SIG-M5 treated with dmso at 0.1 percent for 504 hours (cell line): ENCODE measurements at regions not wholly inside any gene's neighbourhood (a gene's known extent, or its start where the extent isn't known, plus 50 kb on each side); places are given as distances from the start of the nearest gene placed in this dataset.

Experiments used
- DNase-seq: peaks from one replicate; lab custom pipeline; 2025; ENCODE audit not compliant: unreplicated experiment; lab: John Stamatoyannopoulos, UW

DNA sequence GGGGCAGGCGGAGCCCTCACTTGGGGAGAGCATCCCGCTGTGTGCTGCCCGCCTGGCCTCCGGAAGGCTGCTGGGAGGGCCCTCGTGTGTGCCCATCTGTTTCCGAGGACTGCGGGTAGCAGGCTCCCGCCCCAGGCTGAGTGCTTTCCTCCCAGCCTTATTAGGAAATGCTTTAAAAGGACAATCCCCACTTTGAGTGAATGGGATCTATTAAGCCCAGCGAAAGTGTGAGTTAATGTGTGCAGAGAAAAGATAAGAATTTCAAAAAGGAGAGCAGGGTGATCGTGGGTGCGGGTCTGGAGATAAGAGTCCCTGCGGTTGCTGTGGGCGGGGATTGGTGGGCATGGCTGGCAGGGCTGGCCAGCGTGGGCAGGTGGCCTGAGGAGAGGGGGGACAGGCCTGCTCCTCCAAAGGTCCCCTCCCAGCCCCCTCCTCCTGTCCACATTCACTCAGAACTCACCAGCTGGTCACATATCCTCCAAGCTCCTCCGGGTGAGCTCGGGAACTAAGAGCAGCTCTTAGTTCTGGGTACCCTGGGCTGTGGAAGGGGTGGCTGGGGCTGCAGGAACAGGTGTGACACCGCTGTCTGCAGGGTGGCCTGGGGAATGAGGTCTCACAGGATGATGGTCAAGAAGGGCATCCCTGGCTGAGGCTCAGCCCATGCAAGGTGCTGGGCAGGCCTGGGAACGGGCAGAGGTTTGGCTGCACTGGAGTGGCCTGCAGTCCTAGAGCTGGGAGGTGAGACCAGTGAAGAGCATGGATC, 1260.3 kb downstream of the BRD1 start:
- no peak for DNase-seq

- DNase-seq: no peak
Measured at GRCh38 chr22:48566741-48567140, 1260.9 kb downstream of the BRD1 start.

GRCh38 chr22:48565901-48566501, 1261.7 kb downstream of the BRD1 start:
- no peak for DNase-seq

GRCh38 chr22:48564995-48565394, 1262.7 kb downstream of the BRD1 start:
- no peak for DNase-seq

DNA sequence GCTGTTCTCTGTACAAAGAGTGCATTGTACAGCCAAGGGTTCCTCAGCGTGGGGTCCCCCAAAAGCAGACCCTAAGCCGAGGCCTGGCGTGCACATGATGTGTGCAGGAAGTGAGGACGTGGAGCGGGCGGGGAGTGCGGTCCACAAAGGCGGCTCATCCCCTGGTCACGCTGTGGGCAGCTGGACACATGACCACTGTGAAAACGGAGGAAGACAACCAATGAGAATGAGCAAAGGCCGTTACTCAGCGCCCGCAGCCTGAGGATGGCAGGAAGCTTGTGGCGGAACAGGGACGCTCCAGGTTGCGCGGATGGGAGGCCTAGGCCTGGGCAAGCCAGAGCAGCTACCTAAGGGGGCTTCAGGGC, 1263.7 kb downstream of the BRD1 start:
- no peak for DNase-seq

DNA sequence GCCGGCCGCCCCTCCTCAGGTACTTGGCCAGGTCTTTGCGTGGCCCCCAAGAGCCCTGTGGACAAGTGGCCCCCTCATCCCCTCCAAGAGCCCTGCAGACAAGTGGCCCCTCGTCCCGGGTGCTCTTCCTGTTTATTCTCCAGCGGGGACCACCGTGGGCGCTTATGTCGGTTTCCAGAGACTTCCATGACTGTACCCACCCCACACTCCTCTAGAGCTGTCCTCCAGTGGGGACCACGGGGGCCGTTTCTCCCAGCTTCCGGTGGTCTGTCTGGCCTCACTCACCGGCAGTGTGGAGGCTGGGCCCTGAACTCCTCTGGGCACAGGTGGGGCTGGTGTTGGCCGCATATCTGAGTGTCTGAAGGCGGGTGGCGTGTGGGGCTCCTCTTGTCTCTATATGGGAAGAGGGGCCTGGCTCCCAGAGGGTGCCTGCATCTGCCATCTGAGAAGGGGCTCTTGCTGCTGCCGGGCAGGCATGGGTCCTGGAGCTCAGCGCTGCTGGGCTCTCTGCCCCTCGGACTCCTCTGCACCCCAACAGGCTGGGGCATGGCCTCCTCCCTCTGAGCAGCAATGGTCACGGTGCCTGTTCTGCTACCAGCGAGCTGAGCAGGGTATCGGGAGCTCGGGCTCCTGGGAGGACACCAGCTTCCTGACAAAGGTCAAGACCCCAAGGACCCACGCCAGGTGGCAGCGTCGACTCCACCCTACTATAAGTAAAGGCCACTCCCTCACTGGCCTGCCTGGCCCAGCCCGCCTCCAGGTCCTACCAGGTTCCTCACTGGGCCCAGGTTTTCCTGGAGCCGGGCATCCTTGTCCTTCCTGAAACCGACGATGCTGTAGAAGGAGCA, 1264.3 kb downstream of the BRD1 start:
- no peak for DNase-seq

DNA sequence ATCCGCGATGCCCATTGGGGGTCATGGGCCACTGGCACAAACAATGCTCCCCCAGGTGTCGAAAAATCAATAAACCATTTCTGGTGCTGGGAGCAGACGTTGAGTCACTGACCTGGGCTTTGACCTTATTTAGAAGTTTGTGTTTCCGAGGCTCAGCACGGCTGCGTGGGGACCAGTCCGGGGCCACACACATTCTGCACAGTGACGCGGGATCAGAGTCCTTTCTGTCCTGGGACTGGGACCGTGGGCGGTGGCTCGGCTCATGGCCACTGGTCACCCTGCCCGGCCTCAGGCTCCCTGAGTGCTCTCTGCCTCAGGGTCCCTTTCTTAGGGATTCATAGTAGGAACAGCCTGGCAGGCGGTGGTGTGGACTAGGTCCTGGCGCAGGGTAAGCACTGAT, 1266.0 kb downstream of the BRD1 start:
- no peak for DNase-seq

DNA sequence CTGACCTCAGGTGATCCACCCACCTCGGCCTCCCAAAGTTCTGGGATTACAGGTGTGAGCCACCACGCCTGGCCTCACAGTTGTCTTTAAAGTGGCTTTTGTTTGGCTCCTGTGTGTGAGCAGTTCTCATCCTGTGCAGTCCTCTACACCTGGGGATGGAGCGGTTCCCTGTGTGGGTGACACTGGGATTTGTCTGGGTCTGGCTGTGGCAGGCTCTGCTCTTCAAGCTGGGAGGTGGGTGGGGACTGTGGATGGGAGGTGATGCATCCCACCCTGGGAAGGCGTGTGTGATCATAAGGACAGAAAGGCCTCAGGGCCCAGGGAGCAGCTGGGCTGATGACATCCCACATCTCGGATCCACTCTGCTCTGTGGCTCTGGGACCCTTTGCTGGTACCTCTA, 1266.8 kb downstream of the BRD1 start:
- DNase-seq: no peak

DNA sequence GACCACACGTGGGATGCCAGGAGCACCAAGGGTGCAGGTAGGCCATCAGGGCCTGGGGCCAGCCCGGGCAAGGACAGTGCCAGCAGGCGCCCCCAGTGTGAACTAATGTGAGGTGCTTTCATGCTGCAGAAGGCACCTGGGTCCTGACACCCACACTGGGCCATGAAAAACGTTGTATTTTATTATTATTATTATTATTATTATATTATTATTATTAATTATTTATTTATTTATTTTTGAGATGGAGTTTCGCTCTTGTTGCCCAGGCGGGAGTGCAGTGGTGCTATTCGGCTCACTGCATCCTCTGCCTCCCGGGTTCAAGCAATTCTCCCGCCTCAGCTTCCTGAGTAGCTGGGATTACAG, 1267.3 kb downstream of the BRD1 start:
- DNase-seq: no peak

GRCh38 chr22:48559647-48560388, 1267.9 kb downstream of the BRD1 start:
- no peak for DNase-seq

GRCh38 chr22:48558606-48559402, 1268.9 kb downstream of the BRD1 start:
- DNase-seq: no peak

- DNase-seq: no peak
Measured at GRCh38 chr22:48558016-48558415, 1269.7 kb downstream of the BRD1 start.

DNA sequence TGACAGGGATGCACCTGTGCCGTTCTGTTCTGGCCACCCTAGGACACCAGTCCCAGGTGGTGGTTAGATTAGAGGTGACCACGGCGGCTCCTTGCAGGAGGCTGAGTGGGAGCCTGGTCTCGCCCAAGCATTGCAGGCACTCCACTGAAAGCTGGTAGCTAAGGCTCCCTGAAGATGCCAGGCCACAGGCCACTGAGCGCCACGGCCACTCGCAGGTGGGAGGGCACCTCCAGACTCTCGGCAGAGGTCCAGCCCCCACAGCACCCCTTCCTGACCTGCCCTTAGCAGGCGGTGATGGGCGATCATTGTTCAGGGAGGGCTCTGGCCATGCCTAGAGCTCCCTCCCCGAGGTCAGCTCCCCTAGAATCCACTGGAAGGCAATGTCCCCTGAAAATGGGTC, 1270.2 kb downstream of the BRD1 start:
- DNase-seq: no peak

GRCh38 chr22:48556751-48557150, 1270.9 kb downstream of the BRD1 start:
- DNase-seq: no peak

DNA sequence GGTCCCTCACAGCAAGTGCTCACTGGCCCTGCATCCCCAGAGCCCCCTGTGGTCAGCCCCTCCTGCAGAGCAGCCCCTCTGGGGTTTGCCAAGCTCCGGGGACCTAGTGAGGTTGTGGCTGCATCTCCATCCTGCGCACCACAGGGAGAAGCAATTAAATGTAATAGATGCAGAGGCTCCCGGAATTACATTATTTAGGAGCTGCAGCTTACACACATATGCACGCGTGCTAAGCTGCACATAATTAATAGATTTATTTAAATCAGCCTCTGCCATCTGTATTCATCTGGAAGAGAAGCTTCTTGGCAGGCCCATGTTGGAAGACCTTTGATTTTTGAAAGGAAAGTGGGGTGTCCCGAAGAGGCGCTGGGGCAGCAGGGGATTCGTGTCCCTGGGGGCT, 1271.5 kb downstream of the BRD1 start:
- no peak for DNase-seq

DNA sequence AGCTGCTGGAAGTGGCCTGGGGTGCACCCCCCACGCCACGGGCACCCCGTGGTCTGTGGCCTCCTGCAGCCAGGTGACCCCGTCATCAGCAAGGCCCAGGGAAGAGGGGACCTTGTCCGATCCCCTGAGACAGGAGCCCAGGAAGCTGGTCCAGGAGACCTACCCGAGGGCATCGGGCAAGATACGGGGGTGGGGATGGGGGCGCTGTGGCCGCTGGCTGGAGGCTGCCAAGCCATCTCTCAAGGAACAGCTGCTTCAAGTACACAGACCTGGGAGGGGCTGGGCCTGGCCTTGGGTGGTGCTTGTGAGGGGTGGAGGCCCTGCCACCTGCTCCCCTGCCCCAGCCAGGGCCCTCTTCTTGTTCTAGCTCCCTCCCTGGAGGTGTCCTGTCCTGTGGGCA, 1272.1 kb downstream of the BRD1 start:
- DNase-seq: no peak

GRCh38 chr22:48554893-48555572, 1272.6 kb downstream of the BRD1 start:
- DNase-seq: no peak

- no peak for DNase-seq
Measured at GRCh38 chr22:48553694-48554308, 1273.9 kb downstream of the BRD1 start.

- DNase-seq: no peak
Measured at GRCh38 chr22:48553119-48553518, 1274.6 kb downstream of the BRD1 start.
